ENCODE measurements at regions not wholly inside any gene's neighbourhood (a gene's known extent, or its start where the extent isn't known, plus 50 kb on each side); places are given as distances from the start of the nearest gene placed in this dataset.

GRCh38 chr6:134593024-134593423, 275.1 kb upstream of the SGK1 start:
- no peak for TF ChIP-seq POLR2A (IDR thresholded peaks at IDR 0.05)
- TF ChIP-seq, protein P1, sequence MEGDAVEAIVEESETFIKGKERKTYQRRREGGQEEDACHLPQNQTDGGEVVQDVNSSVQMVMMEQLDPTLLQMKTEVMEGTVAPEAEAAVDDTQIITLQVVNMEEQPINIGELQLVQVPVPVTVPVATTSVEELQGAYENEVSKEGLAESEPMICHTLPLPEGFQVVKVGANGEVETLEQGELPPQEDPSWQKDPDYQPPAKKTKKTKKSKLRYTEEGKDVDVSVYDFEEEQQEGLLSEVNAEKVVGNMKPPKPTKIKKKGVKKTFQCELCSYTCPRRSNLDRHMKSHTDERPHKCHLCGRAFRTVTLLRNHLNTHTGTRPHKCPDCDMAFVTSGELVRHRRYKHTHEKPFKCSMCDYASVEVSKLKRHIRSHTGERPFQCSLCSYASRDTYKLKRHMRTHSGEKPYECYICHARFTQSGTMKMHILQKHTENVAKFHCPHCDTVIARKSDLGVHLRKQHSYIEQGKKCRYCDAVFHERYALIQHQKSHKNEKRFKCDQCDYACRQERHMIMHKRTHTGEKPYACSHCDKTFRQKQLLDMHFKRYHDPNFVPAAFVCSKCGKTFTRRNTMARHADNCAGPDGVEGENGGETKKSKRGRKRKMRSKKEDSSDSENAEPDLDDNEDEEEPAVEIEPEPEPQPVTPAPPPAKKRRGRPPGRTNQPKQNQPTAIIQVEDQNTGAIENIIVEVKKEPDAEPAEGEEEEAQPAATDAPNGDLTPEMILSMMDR (IDR thresholded peaks at IDR 0.05) = no peak
- no peak for TF ChIP-seq EP300 (IDR thresholded peaks at IDR 0.05)
